HUDEP-2 (cell line): ENCODE measurements at regions not wholly inside any gene's neighbourhood (a gene's known extent, or its start where the extent isn't known, plus 50 kb on each side); places are given as distances from the start of the nearest gene placed in this dataset.
"Not testable (repeated sequence)": the region's sequence is repeated elsewhere in the genome, so short reads cannot be mapped to it uniquely, and the experiment has no call there.

ENCODE experiments used
- DNase-seq, 76 experiments: peaks; one replicate each; lab custom pipeline; 2025; ENCODE audit not compliant: unreplicated experiment in 76 of 76; lab: John Stamatoyannopoulos, UW

DNA sequence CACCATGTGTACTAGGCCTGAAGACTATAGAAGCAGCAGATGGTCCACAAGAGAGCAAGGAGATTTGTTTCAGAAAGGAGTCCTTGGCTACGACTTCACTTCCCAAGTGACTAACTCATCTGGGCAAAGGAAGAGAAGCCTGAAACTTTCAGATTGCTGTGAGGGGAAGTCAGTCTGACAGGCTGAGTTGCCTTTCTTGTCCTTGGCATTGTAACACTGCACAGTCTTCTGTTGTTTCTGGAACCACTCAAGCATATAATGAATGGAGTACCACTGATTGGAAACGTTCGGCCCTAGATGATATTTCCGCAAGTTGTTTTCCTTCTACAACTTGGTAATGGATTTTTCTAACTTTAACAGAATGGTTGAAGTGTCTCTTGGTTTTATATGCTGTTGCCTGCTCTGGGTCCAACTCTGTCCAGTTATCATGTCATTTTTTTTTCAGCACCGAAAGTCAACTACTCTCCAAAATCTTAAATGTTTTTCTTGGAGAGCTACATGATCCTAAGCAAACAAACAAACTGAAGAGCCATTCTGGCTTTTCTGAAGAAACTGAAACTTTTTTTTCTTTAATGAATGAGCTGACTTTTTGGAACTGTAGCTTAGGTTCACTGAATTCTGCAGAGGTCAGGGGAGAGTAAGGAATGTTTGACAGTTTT lies 685.7 kb downstream of the MECOM start:
- no peak for DNase-seq

DNA sequence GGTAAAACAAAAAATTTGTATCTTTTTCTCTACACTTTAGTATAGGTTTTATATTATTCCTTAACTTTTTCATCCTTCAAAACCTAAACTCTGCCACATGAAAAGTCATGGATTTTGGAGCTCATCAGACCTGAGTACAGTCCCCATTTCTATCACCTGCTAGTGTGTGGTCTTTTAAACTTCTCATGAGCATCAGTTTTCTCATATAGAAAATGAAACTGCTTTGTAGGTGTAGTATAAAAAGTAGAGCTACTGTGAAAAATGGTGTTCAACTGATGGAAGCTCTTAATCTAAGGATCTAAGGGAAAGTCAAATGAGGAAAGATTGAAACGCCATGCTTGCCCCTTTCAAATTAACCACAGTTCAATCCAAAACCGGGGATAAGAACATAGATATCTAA lies 686.5 kb downstream of the MECOM start:
- no peak for DNase-seq

DNA sequence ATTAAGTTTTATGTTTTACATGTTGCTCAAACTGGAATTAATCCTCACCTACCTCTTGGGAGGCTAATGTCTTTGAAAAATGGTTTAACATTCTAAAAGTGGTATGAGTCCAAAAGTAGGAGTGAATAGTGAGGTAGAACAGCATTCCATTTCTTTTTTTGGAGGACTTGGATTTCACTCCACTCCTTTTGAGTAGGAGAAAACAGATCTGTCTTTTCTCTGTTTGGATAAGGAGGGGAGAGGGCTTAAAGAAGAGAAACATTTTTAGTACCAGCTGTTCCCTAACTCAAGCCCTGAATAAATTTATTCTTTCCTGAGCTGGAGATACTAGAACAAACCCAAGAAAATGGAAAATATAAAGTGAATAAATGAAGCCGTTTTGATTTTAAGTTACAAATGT lies 687.9 kb downstream of the MECOM start:
- no peak for DNase-seq

DNA sequence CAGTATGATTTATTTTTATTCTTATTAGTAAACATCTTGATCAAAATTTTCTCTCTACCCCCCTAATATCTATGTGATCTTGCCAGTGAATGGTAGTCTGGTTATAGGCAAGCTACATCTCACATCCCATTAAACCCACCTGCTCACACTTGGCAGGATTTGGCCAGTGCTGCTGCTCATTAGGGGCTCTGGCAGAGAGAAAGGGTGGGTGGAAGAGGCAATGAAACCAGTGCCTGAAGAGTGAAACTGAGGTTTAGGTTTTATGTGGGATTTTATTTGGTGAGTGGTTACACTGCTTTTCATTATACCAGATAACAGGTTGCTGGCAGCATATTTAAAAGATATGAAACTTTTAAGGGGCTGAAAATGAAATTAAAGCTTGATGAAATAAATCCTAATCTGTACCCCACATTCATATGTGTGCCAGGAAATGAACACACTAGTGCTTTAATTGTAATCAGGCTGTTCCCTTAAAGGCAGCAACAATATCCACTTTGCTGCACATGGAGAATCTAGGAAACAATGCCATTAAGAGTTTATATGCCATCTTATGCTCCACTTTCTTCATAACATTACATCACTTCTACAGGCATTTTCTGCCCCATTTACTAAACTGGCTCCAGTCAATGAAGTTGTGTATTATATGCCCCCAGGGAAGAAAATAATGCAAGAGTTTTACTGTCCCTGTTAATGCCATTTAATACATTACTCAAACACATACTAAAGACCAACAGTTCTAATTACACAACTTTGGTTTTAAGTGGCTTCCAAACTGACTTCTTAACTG lies 688.7 kb downstream of the MECOM start:
- no peak for DNase-seq

DNA sequence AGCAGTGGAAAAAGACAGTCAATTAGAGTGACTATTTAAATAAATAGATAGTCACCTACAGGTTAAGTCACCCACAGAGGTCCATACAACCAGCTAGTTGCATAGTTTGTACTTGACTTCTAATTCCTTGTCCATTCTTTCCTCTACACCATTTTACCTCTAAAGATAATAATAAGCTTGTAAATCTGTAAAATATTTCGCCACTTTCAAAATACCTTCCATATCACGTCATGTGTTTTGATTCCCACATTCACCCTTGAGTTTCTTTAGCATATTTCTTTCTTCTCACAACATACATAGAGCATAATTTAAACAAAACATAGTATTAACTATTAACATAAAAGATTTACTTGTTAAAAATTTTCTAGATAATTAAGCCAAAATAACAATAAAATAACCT lies 689.6 kb downstream of the MECOM start:
- no peak for DNase-seq

DNA sequence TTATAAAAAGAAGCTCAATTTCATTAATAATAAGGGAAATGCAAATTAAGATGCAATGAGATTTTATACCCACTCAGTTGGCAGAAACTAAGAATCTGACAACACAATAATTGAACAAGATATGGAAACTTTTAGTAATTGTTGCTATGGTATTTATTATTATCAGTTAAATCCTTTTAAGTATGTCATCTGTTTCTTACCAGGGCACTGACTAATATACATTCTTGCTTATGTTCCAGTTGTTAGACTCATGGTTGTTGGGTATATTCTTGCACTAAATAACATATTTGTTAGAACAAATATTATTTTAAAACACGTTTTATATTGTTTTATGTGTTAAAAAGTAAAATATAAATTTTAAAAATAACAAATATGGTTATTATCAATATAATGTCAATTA lies 690.3 kb downstream of the MECOM start:
- DNase-seq = no peak

DNA sequence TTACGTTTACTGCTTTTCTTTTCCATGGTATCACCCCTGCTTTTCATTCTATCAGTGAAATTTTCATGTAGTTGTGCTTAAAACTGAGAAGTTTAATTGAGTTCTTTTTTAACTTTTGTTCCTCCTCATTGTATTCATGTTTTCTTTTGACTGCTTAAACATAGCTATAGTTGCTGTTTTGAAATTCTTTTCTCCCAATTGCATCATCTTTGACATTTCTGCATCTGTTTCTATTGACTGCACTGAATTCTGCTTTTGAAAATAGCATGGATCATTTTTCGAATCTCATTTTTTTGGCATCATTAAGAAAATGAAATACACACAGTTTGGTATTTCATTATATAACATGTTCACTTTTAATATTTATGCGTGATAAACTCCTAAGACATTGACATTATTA lies 694.9 kb downstream of the MECOM start:
- DNase-seq = no peak

DNA sequence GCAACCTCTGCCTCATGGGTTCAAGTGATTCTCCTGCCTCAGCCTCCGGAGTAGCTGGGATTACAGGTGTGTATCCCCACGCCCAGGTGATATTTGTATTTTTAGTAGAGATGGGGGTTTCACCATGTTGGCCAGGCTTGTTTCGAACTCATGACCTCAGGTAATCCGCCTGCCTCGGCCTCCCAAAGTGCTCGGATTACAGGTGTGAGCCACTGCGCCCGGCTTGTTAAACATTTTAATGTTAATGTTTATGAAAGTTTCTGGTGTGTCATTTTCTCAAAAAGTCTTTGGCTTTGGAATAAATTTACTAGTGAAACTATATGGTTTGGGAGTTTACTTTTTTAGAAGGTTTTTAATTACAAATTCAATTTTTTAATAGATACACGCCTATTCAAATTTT lies 698.8 kb downstream of the MECOM start:
- no peak for DNase-seq

DNA sequence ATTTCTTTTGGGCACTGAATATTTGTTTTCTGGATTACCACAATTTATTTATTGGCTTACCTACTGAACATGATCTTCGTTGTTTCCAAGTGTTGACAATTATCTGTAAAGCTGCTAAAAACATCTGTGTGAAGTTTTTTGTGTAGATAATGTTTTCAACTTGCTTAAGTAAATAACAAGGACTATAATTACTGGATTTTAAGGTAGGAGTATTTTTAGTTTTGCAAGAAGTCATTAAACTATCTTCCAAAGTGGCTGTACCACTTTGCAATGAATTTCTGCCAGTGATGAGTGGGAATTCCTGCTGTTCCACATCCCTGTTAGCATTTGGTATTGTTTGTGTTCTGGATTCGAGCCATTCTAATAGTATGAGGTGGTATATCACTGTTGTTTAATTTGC lies 702.2 kb downstream of the MECOM start:
- DNase-seq = no peak

DNA sequence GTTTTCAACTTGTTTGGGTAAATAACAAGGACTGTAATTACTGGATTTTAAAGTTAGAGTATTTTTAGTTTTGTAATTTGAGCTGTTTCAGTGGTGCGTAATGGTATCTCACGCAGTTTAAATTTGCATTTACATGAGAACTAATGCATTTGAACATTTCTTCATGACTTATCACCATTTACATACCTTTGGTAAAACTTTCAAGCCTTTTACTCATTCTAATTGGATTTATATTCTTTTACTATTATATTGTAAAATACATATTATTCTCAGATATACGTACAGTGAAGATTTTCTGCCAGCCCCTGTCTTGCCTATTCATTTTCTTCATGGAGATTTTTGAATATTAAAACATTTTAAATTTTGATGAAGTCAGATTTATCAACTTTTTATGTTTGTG lies 703.8 kb downstream of the MECOM start:
- no peak for DNase-seq

DNA sequence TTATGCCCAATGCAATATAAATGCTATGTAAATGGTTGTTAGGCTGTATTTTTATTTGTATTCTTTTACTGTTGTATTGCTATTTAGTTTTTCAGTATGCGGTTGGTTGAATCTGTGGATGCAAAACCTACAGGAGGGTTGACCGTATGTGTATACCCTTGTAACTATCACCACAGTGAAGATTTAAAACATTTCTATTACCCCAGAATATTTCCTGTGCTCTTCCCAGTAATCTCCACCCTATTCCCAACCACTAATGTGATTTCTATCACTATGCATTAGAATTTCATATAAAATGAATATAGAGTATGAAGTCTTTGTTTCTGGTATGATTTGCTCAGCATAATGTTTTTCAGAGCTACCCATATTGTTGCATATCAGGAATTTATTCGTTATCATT lies 705.0 kb downstream of the MECOM start:
- DNase-seq = no peak

DNA sequence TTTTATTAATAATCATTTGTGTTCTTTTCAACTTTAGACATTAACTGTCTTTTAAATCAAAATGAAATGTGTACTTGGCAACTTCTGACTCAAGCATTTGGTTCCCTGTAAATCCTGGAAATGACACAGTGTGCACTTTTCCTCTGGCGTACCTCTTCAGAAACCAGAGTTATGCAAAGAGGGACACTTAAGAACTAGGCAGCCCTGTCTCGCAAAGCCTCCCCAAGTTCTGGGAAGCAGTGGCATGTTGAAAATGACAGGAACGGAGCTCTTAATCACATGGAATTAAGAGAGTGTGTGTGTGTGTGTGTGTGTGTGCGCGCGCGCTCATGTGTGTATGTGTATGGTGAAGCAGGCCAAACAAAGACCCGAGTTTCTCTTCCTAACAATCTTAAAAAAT lies 707.4 kb downstream of the MECOM start:
- DNase-seq = no peak

DNA sequence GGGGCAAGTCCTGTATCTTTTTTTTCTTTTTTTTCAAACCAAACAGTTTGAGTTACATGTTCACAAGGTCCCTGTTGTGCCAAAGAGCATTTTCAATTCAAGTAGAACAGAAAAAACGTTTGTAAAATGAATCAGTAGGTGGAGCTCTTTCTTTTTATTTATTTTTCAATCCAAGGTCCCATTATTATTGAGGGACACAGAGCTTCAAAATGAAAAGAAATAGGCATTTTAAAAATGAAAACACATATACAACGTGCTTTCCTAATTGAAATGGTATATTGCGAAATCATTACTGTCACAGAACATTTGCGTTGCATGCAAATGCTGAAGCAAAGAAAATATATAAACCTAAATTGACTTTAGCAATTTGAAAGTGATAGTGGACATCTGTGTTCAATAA lies 711.0 kb downstream of the MECOM start:
- DNase-seq = peak in 1 of 76 experiments; percentile 0

DNA sequence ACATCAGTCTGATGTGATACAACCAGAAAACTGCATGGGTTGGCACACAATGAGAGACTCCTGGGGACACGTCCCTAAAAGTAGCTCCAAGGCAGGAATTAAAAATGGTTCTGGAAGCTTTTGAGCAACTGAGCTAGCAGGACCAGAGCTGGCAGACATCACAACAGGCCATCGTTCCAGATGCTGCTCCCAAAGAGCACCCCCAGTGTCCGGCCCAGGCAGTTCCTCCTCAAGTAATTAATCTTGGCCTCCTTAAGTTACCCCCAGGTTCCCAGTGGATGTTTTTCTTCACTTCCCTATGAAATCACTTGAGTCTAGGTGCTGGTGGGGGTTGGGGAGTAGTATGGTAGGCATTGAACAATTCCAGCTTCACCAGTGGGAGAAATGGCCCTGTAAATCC lies 711.6 kb downstream of the MECOM start:
- no peak for DNase-seq

DNA sequence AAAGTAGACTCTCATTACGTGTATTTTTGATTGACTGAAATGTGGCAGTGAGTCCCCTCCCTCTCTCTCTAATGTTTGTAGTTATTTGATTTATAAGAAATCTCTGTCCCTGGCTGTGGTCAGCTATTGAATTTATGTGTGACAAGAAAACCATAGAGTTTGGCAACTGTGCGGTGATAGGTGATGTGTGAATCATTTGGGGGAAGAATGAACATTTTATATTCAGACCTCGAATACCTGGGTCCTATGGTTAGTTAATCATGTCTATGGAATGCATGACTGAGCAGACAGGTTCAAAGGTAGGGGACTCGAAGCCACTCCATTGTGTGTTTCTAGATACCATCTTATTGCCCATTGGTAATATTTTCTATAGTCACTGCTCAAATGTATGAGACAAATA lies 712.1 kb downstream of the MECOM start:
- DNase-seq = no peak

DNA sequence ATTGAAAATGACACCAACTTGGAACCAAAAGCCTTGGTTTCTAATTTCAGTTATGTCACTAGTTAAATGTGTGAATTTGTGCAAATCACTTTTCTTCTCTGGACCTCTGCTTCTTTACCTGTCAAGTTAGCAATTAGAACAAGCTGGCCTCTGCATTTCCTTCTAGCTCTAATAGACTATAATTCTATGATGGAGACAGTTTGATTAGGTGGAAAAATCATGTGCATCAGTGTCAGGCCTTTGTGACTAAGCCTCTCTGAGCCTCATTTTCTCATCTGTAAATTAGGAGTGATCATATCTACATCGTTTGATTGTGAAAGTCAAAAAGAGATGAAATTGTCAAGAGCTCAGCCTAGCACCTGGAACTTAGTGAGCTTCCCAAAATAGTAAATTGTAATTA lies 712.9 kb downstream of the MECOM start:
- no peak for DNase-seq

DNA sequence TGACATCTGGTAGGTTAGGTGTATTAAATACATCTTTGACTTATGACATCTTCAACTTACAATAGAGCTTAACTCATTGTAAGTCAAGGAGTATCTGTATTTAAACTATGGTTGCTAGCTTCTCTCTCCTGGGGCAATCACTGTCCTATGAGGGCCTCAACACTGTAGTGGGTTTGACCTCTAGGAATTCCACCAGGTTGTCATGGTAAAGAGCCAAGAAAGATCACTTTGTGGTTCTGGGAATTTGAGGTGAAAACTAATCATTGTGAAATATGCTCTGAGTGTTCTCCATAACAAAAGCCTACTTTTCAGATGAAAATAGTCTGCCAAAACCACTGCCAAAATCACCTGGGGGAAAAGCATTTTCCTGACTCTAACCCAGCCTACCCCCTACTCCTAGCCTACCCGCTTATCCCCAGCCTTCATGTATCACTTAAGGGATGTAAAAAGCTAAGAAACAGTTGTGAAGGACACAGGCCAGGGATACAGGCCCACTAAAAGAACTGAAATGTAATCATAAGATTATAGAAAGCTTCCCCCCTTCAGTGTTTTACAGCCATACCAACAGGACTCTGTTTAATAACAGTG lies 723.8 kb downstream of the MECOM start:
- no peak for DNase-seq

DNA sequence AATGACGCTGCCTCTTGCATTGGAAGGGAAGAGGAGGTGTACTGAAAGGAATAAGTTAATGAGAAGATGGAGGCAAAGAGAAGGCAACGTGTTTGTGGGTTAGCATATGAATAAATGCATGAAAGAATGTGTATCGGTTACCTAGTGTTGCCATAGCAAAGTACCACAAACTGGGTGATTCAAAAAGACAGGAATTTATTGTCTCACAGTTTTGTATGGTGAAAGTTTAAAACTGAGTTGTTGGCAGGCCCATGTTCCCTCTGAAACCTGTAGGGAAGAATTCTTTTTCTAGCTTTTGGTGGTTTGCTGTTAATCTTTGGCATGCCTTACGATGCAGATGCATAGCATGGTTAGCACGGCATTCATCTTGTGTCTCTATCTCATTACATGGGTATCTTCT lies 729.9 kb downstream of the MECOM start:
- no peak for DNase-seq

DNA sequence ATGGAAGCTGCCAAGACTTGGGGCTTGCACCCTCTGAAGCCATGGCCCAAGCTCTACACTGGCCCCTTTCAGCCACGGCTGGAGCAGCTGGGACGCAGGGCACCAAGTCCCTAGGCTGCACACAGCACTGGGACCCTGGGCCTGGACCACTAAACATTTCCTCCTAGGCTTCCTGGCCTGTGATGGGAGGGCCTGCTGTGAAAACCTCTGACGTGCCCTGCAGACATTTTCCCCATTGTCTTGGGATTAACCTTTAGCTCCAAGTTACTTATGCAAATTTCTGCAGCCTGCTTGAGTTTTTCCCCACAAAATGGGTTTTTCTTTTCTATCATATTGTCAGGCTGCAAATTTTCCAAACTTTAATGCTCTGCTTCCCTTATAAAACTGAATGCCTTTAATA lies 733.5 kb downstream of the MECOM start:
- DNase-seq = not testable (repeated sequence)

DNA sequence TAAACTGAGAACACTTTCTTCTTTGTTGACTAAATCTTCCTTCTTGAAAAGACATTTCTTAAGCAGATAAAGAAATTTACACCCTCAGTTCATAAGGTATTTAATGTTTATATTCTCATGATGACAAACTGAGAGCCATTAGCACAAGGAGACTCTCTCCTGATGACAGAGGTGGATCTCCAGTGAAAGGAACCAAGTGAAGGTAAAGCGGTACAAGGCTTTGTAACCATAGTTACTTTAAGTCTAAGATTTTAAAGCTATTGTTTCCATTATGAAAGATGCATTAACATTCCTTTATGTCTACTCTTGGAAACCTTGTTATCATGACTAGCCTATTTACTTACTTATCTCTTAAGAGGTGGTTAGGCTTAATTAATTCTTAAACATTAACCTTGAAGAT lies 737.1 kb downstream of the MECOM start:
- DNase-seq = no peak

DNA sequence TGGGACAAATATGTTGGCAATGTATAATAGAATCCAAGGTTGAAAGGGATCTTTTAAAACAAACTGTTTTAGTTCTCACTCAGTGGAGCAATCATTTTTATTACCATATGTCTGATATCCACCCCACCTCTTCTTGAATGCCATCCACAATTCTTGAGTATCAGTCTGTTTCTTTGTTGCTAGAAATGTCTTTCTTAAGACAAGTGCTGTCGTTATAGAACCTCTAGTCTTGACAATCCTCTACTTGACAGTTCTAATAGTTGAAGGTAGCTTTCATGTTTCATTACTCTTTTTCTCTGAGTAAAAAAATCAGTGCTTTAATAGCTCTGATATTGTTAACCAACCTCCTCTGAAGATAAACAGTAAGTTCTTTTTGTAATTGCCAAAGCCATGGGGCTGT lies 737.9 kb downstream of the MECOM start:
- no peak for DNase-seq

DNA sequence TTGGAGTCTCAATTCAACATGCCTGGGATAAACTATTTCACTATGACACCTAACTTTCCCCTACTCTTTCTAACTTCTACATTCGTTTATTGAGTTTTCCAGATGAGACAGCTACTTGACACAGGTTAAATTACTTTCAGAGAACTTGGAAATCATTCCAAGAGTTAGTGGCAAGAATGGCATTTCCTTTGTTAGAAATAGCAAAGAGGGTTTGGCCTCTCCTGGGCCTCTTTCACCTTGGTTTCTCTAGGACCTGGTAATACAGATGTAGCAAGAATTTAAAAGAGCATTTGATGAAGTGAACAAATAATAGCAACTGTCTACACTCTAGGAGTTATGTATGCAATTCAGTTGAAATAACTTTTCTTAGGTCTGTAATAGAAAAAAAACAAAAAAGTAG lies 748.9 kb downstream of the MECOM start:
- DNase-seq = no peak
